HG03558 (cell line): ENCODE measurements at regions not wholly inside any gene's neighbourhood (a gene's known extent, or its start where the extent isn't known, plus 50 kb on each side); places are given as distances from the start of the nearest gene placed in this dataset.

Source experiments
- ATAC-seq: cut with Tn5 transposase; IDR thresholded peaks from one replicate; pipeline ENCODE4 v1.9.1; 2021; ENCODE audit warnings: moderate number of reproducible peaks; ENCODE audit not compliant: unreplicated experiment; ENCODE audit errors: extremely low read depth

- ATAC-seq = no peak
Measured at GRCh38 chr6:4191271-4191721, 55.9 kb upstream of the ECI2 start.

GRCh38 chr6:4189249-4189648 lies 53.9 kb upstream of the ECI2 start:
- no peak for ATAC-seq

DNA sequence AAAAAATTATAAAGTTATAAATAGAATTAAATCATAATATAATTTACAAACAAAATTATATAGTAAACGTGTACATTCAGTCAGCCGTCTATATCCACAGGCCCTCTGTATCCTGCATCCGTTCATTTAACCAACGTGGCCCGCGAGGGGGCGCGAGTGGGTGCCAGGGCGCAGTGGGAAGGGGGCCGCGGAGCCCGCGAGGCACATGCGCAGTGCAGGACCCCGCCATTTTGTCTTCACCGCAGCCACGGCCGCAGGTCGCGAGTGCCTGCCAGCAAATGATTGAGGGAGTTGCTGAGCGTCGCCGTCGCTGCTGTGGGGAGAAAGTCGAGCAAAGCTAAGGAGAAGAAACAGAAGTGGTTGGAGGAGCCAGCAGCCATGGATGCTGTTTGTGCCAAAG lies 53.4 kb upstream of the ECI2 start:
- ATAC-seq = no peak

- ATAC-seq = no peak
Measured at GRCh38 chr6:4187480-4187879, 52.1 kb upstream of the ECI2 start.

GRCh38 chr6:4186385-4186784 lies 51.0 kb upstream of the ECI2 start:
- no peak for ATAC-seq

- ATAC-seq = no peak
Measured at GRCh38 chr6:4185846-4186245, 50.5 kb upstream of the ECI2 start.

GRCh38 chr6:4185419-4185818 lies 50.0 kb upstream of the ECI2 start:
- ATAC-seq = no peak
